Endothelial cell of umbilical vein (primary cell): ENCODE measurements at regions not wholly inside any gene's neighbourhood (a gene's known extent, or its start where the extent isn't known, plus 50 kb on each side); places are given as distances from the start of the nearest gene placed in this dataset.

Experiments
- EZH2 ChIP-seq: IDR thresholded peaks from 2 replicates; pipeline ENCODE4 v1.6.1; 2012; ENCODE audit warnings: borderline replicate concordance, low read depth, mild to moderate bottlenecking, moderate library complexity, low read length, inconsistent platforms; ENCODE audit not compliant: severe bottlenecking
- GATA2 ChIP-seq: IDR thresholded peaks from 2 replicates; pipeline ENCODE4 v1.7.0; 2011; ENCODE audit warnings: low read depth, mild to moderate bottlenecking, moderate library complexity, mixed read lengths, low read length; ENCODE audit not compliant: insufficient read length, insufficient read depth
- JUN ChIP-seq: IDR thresholded peaks from 2 replicates; pipeline ENCODE4 v1.6.1; 2011; ENCODE audit warnings: borderline replicate concordance, low read depth; ENCODE audit not compliant: insufficient read length, insufficient read depth
- MAX ChIP-seq: IDR thresholded peaks from 2 replicates; pipeline ENCODE4 v1.6.1; 2011; ENCODE audit not compliant: insufficient read depth, insufficient read length
- MYC ChIP-seq: IDR thresholded peaks from one replicate; pipeline ENCODE4 v1.6.1; 2011; ENCODE audit warnings: mild to moderate bottlenecking, low read depth, low read length
- POLR2A ChIP-seq: IDR thresholded peaks from 2 replicates; pipeline ENCODE4 v1.6.1; 2012; ENCODE audit warnings: low read depth, mild to moderate bottlenecking, control low read depth, low read length
- POLR2AphosphoS5 ChIP-seq: IDR thresholded peaks from 2 replicates; pipeline ENCODE4 v1.6.1; 2012; ENCODE audit warnings: low read depth, mild to moderate bottlenecking, control low read depth, low read length, moderate library complexity; ENCODE audit not compliant: insufficient read depth
- TF ChIP-seq, protein P1 (sequence below), 2 donors: IDR thresholded peaks; 1 replicate in 1 of 2; 2 replicates in 1 of 2; pipeline ENCODE4 v1.5.1; 2011; ENCODE audit warnings: low read length in 2 of 2, mild to moderate bottlenecking in 2 of 2, moderate library complexity in 2 of 2, control low read depth in 1 of 2, inconsistent platforms in 1 of 2, low read depth in 1 of 2; ENCODE audit not compliant: insufficient read depth in 1 of 2; ENCODE audit errors: extremely low read depth in 1 of 2

DNA sequence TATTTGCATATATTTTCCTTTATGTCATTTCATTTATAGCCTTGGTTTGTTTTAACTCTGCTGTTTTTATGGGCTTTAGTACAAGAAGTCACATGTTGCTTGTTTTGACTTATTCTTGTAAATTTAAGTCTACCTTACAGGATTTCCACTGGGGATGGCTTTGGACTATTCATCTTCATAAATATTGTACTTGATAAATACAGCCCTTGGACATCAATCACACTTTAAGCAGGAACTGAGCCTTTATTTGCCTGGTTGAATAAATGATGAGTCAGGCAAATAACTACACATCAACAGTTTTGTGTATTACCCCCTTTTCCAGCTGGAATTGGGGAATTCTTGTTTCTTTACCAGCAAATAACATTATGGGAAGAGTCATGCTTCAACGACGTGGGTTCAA, 286.0 kb downstream of the CNTN3 start:
- TF ChIP-seq, protein P1, sequence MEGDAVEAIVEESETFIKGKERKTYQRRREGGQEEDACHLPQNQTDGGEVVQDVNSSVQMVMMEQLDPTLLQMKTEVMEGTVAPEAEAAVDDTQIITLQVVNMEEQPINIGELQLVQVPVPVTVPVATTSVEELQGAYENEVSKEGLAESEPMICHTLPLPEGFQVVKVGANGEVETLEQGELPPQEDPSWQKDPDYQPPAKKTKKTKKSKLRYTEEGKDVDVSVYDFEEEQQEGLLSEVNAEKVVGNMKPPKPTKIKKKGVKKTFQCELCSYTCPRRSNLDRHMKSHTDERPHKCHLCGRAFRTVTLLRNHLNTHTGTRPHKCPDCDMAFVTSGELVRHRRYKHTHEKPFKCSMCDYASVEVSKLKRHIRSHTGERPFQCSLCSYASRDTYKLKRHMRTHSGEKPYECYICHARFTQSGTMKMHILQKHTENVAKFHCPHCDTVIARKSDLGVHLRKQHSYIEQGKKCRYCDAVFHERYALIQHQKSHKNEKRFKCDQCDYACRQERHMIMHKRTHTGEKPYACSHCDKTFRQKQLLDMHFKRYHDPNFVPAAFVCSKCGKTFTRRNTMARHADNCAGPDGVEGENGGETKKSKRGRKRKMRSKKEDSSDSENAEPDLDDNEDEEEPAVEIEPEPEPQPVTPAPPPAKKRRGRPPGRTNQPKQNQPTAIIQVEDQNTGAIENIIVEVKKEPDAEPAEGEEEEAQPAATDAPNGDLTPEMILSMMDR (IDR thresholded peaks at IDR 0.05; ENCODE audit: extremely low read depth in 1 of 2, insufficient read depth in 1 of 2, low read depth in 1 of 2, low read length in 2 of 2): no peak
- TF ChIP-seq POLR2A: no peak
- no peak for TF ChIP-seq EZH2
- TF ChIP-seq POLR2AphosphoS5: no peak
- no peak for TF ChIP-seq GATA2
- no peak for TF ChIP-seq JUN
- no peak for TF ChIP-seq MAX
- no peak for TF ChIP-seq MYC
